Left lung (tissue), 4 donors: ENCODE measurements at regions not wholly inside any gene's neighbourhood (a gene's known extent, or its start where the extent isn't known, plus 50 kb on each side); places are given as distances from the start of the nearest gene placed in this dataset.

ENCODE experiments used
- ATAC-seq: fragments of 200-7000 bp; cut with Tn5 transposase; one replicate; pipeline ENCODE4 v1.9.1; 2020; ENCODE audit warnings: moderate library complexity
- DNase-seq, 4 donors: peaks; one replicate each; pipeline ENCODE4 v3.0.0-alpha.2; 2013 to 2020
- H3K27ac ChIP-seq, 2 donors: fragments of 200-600 bp; sonication (generic) in 1 of 2; one replicate each; pipeline versions ENCODE4 v1.5.0 to v1.8.0; 2020 to 2021
- H3K27me3 ChIP-seq, 2 donors: fragments of 200-600 bp; sonication (generic) in 1 of 2; one replicate each; pipeline versions ENCODE4 v1.5.0 to v1.8.0; 2020 to 2021
- H3K36me3 ChIP-seq, 2 donors: fragments of 200-600 bp; sonication (generic) in 1 of 2; one replicate each; pipeline versions ENCODE4 v1.5.0 to v1.8.0; 2020 to 2021
- H3K4me1 ChIP-seq, 2 donors: fragments of 200-600 bp; one replicate each; pipeline ENCODE4 v1.8.0; 2021
- H3K4me3 ChIP-seq, 2 donors: fragments of 200-600 bp; sonication (generic) in 1 of 2; one replicate each; pipeline versions ENCODE4 v1.5.0 to v1.8.0; 2020 to 2021; ENCODE audit warnings: mild to moderate bottlenecking in 1 of 2
- H3K9me3 ChIP-seq, 2 donors: fragments of 200-600 bp; sonication (generic) in 1 of 2; one replicate each; pipeline versions ENCODE4 v1.5.0 to v1.8.0; 2020 to 2021
- CTCF ChIP-seq, 2 donors: fragments of 200-600 bp; sonication (generic) in 1 of 2; IDR thresholded peaks; one replicate each; pipeline versions ENCODE4 v1.5.0 to v1.8.0; 2021; ENCODE audit warnings: antibody characterized with exemption in 2 of 2
- intact Hi-C, 2 donors: fragments of 100-400 bp; cut with DNase I; formaldehyde crosslinking; loops; one replicate each; pipeline versions ENCODE4 v1.11.2 to v1.14.2; 2022
- donor health status: DM: no; HTN: yes; CAD: no.
- donor health status: DM: no; HTN: no; CAD: no.

- H3K9me3 ChIP-seq = no peaks in the 10 kb centered on the region
- no peak overlapping the region for H3K4me3 ChIP-seq
- no peak overlapping the region for H3K27ac ChIP-seq
- no peaks in the 10 kb centered on the region for H3K27me3 ChIP-seq
- DNase-seq = no peak
- TF ChIP-seq CTCF (IDR thresholded peaks at IDR 0.05) = no peak
- H3K36me3 ChIP-seq = no peaks in the 10 kb centered on the region
- no peaks in the 10 kb centered on the region for H3K4me1 ChIP-seq
- ATAC-seq = no peak
- intact Hi-C loops = no loop called here
Observed at GRCh38 chr18:46399303-46399702, 257.7 kb downstream of the LOXHD1 start.

DNA sequence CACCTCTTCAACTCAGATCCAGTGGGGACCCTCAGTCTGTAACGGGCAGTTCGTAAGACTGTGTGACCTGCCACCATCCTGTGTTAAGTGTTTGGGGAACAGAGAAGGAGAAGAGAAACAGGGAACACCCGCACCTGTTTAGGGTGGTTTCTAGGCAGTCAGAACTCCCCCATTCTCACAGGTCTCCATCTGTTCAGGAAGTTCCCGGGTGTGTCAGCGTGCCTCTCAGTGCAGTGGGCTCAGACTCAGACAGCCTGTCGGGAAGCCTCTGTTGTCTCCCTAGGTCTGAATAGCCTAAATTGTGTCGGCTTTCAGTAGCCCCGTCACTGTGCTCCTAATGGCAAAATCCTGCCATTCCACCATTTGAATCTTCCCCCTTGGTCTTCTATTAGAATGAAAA lies 256.6 kb downstream of the LOXHD1 start:
- DNase-seq = no peak
- intact Hi-C loops = no loop called here
- H3K27ac ChIP-seq = no peak overlapping the region
- no peaks in the 10 kb centered on the region for H3K27me3 ChIP-seq
- H3K4me3 ChIP-seq = no peak overlapping the region
- H3K4me1 ChIP-seq = no peaks in the 10 kb centered on the region
- H3K36me3 ChIP-seq = no peaks in the 10 kb centered on the region
- no peak for ATAC-seq
- H3K9me3 ChIP-seq = no peaks in the 10 kb centered on the region
- no peak for TF ChIP-seq CTCF (IDR thresholded peaks at IDR 0.05)

DNA sequence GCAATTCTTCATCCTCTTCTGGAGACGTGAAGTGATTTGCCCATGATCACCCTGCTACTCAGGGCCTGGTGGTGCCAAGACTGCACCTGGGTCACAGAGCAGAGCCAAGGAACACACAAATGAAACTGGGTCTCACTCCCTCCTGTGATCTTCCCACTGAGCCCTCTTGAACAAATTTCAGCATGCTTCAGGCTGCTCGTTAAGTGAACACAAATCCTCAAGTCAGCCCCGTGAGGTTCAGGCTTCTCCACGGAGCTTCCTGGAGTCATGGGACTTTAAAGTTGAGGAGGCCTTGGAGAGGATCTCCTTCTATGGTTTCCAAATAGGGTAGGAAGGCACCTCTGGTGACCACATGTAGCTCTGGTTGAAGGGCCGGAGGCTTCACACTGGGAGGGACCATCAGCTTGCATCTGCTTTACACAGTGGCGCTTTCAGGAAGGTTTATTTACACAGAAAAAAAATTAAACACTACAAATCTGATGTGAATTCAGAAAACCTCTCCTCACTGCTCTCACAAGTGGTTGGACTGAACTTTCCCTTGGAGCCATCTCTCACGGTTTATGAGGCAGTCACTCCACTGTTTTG lies 255.4 kb downstream of the LOXHD1 start:
- no peaks in the 10 kb centered on the region for H3K4me1 ChIP-seq
- TF ChIP-seq CTCF (IDR thresholded peaks at IDR 0.05) = no peak
- H3K27ac ChIP-seq = no peak overlapping the region
- DNase-seq (no peak), ATAC-seq (peak; percentile 70)
- intact Hi-C loops = no loop called here
- H3K27me3 ChIP-seq = no peaks in the 10 kb centered on the region
- no peak overlapping the region for H3K4me3 ChIP-seq
- no peaks in the 10 kb centered on the region for H3K9me3 ChIP-seq
- H3K36me3 ChIP-seq = no peaks in the 10 kb centered on the region

GRCh38 chr18:46402396-46402795 lies 254.6 kb downstream of the LOXHD1 start:
- H3K36me3 ChIP-seq = no peaks in the 10 kb centered on the region
- no peaks in the 10 kb centered on the region for H3K9me3 ChIP-seq
- ATAC-seq (peak; percentile 17), DNase-seq (no peak)
- TF ChIP-seq CTCF (IDR thresholded peaks at IDR 0.05) = no peak
- no peak overlapping the region for H3K27ac ChIP-seq
- no peak overlapping the region for H3K4me3 ChIP-seq
- intact Hi-C loops = no loop called here
- H3K4me1 ChIP-seq = no peaks in the 10 kb centered on the region
- H3K27me3 ChIP-seq = no peaks in the 10 kb centered on the region

DNA sequence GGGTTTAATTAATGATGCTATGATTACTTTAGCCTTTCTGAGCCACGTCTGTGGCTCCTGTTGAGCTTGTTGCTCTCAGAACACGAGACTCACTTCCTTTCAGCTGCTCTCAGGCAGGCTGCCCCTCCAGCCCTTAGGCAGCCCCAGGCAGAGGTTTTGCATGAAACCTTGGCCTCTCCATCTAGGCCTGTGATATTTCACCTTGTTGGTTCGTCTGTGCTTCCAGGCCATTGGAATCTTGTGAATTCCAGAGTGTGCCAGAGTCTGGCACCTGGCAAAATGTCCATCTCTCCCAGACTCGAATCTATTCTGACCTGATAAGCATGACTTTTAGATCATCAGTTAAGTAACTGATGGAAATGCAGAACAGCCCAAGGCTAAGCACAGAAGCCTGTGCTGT lies 254.1 kb downstream of the LOXHD1 start:
- no peaks in the 10 kb centered on the region for H3K4me1 ChIP-seq
- intact Hi-C loops = no loop called here
- no peak overlapping the region for H3K4me3 ChIP-seq
- H3K36me3 ChIP-seq = no peaks in the 10 kb centered on the region
- ATAC-seq (no peak), DNase-seq (no peak)
- no peak for TF ChIP-seq CTCF (IDR thresholded peaks at IDR 0.05)
- H3K27ac ChIP-seq = no peak overlapping the region
- H3K9me3 ChIP-seq = no peaks in the 10 kb centered on the region
- no peaks in the 10 kb centered on the region for H3K27me3 ChIP-seq
